Left ventricle myocardium superior (tissue), 1 donor: ENCODE measurements at regions not wholly inside any gene's neighbourhood (a gene's known extent, or its start where the extent isn't known, plus 50 kb on each side); places are given as distances from the start of the nearest gene placed in this dataset.

Source experiments
- ATAC-seq: fragments of 200-7000 bp; cut with Tn5 transposase; one replicate; pipeline ENCODE4 v1.9.1; 2020; ENCODE audit warnings: mild to moderate bottlenecking, moderate library complexity
- DNase-seq: peaks from one replicate; pipeline ENCODE4 v3.0.0-alpha.2; 2020
- intact Hi-C: fragments of 100-400 bp; cut with micrococcal nuclease; formaldehyde crosslinking; loops from one replicate; pipeline ENCODE4 v1.11.0; 2022
- donor health status: DM: no; HTN: yes; CAD: no; lungs with severe emphysema.

GRCh38 chr1:209364716-209365115, 218.8 kb upstream of the CAMK1G start:
- ATAC-seq, result no peak
- intact Hi-C loops, result no loop called here
- DNase-seq, result no peak

- DNase-seq (no peak), ATAC-seq (no peak)
- intact Hi-C loops, result no loop called here
Measured at GRCh38 chr1:209367061-209367772, 216.3 kb upstream of the CAMK1G start.

- peak; percentile 89 for ATAC-seq
- DNase-seq, result peak; percentile 34
- intact Hi-C loops, result no loop called here
Measured at GRCh38 chr1:209368864-209369598, 214.5 kb upstream of the CAMK1G start.

- ATAC-seq (no peak), DNase-seq (no peak)
- intact Hi-C loops, result no loop called here
Measured at GRCh38 chr1:209370241-209370995, 213.1 kb upstream of the CAMK1G start.

- ATAC-seq (no peak), DNase-seq (no peak)
- intact Hi-C loops, result no loop called here
Measured at GRCh38 chr1:209375097-209375496, 208.4 kb upstream of the CAMK1G start.

- intact Hi-C loops, result no loop called here
- ATAC-seq, result no peak
- DNase-seq, result no peak
Measured at GRCh38 chr1:209375671-209376365, 207.7 kb upstream of the CAMK1G start.

GRCh38 chr1:209376774-209377173, 206.7 kb upstream of the CAMK1G start:
- no peak for ATAC-seq
- DNase-seq, result no peak
- intact Hi-C loops, result no loop called here

GRCh38 chr1:209377995-209378394, 205.5 kb upstream of the CAMK1G start:
- no peak for ATAC-seq
- intact Hi-C loops, result no loop called here
- no peak for DNase-seq

GRCh38 chr1:209379280-209379679, 204.2 kb upstream of the CAMK1G start:
- intact Hi-C loops, result no loop called here
- no peak for ATAC-seq
- no peak for DNase-seq

- DNase-seq, result no peak
- no peak for ATAC-seq
- intact Hi-C loops, result no loop called here
Measured at GRCh38 chr1:209380420-209380819, 203.1 kb upstream of the CAMK1G start.

GRCh38 chr1:209382231-209383100, 201.0 kb upstream of the CAMK1G start:
- intact Hi-C loops, result no loop called here
- ATAC-seq, result no peak
- no peak for DNase-seq

GRCh38 chr1:209383422-209383821, 200.1 kb upstream of the CAMK1G start:
- DNase-seq, result no peak
- ATAC-seq, result no peak
- intact Hi-C loops, result no loop called here

- no peak for DNase-seq
- intact Hi-C loops, result no loop called here
- no peak for ATAC-seq
Measured at GRCh38 chr1:209383907-209384709, 199.4 kb upstream of the CAMK1G start.

GRCh38 chr1:209384710-209385550, 198.6 kb upstream of the CAMK1G start:
- intact Hi-C loops, result no loop called here
- DNase-seq, result no peak
- no peak for ATAC-seq

- intact Hi-C loops, result no loop called here
- no peak for ATAC-seq
Measured at GRCh38 chr1:209386156-209386555, 197.4 kb upstream of the CAMK1G start.

GRCh38 chr1:209387271-209387968, 196.1 kb upstream of the CAMK1G start:
- intact Hi-C loops, result no loop called here
- DNase-seq, result no peak
- ATAC-seq, result no peak

More at GRCh38 chr1:209386156-209386555, 197.4 kb upstream of the CAMK1G start:
- DNase-seq, result no peak

- no peak for DNase-seq
- intact Hi-C loops, result no loop called here
- no peak for ATAC-seq
Measured at GRCh38 chr1:209387969-209388329, 195.6 kb upstream of the CAMK1G start.
